NCI-H2081 (cell line): ENCODE measurements at regions not wholly inside any gene's neighbourhood (a gene's known extent, or its start where the extent isn't known, plus 50 kb on each side); places are given as distances from the start of the nearest gene placed in this dataset.

Source experiments
- DNase-seq, 2 experiments: peaks; one replicate each; lab custom pipeline; 2025; lab: John Stamatoyannopoulos, UW

DNA sequence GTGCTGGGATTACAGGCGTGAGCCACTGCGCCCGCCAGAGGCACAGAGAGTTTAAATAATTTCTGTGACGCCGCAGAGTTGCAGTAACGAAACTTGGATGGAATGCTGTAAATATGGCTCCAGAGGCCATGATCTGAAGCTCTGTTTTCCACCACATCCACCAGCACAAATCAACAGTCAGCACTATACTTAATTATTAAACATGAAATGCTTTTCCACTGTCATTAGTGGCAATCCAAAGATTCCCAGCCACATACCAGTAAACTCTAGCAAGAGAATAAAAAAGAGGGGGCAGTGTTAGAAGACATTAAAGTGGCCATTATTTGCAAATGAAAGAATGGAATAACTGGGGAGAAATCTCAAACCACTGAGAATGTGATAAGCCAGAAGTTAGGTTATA, 242.5 kb downstream of the DIRAS2 start:
- DNase-seq: no peak

DNA sequence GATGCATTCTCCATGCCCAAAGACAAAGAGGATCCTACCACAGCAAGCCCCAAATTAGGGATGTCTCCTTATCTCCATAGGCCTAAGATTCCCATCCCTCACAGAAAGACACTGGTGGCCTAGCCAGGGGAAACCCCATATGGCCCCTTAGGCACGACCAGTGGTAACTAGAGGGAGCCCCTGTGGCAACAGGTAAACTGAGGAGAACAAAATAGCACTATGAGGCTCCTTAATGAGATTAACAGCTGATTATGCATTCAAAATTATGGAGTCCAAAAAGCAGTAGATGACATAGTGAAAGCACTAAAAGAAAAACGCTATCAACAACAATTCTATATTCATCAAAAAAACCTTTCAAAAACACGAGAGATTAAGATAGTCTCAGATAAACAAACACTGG, 234.0 kb downstream of the DIRAS2 start:
- DNase-seq: no peak

DNA sequence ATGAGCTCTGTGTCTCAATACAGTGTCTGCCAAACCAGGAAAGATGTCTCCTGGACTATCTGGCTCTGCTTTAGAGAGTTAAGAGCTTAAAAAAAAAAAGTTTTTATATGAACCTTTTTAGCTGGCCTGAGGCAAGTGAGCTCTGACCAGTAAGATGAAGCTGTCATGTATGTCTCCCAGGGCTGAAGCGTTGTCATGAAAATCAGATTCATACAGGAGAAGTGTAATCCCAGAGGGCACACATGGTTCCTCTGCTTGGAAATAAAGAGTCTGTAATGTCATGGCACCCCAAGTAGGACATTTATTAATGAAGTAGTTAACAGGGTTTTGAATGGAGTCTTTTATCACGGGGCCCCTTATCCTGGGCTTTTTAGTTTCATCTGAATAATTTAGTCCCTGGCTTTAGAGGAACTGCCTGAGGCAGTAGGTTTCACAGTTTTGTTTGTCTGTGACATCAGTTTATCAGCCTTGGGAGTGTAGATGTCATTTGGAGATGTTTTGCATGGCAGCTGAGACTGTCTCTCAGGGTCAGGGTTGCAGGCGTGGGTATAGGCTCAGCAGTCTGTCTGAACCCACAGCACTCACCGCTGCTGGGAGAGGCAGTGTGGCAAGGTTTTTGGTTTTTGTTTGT, 223.3 kb downstream of the DIRAS2 start:
- no peak for DNase-seq

DNA sequence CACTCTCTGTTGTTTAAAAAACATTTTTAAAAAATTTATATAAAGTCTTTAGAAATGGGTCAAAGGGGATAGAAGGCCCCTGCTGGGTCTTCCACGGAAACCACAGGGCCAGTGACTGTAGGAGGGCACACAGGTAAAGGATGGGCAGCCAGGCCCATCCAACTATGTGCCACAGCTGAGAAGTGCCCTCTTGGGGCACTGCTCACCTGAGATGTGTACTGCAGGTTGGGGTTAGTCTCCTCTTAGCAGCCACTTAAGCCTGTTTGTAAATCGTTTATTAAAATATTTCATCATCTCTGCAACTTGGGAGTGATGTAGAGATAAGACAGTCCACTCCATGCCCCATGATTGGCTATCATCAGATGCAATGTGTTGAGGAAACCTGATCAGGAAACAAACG, 222.4 kb downstream of the DIRAS2 start:
- no peak for DNase-seq

DNA sequence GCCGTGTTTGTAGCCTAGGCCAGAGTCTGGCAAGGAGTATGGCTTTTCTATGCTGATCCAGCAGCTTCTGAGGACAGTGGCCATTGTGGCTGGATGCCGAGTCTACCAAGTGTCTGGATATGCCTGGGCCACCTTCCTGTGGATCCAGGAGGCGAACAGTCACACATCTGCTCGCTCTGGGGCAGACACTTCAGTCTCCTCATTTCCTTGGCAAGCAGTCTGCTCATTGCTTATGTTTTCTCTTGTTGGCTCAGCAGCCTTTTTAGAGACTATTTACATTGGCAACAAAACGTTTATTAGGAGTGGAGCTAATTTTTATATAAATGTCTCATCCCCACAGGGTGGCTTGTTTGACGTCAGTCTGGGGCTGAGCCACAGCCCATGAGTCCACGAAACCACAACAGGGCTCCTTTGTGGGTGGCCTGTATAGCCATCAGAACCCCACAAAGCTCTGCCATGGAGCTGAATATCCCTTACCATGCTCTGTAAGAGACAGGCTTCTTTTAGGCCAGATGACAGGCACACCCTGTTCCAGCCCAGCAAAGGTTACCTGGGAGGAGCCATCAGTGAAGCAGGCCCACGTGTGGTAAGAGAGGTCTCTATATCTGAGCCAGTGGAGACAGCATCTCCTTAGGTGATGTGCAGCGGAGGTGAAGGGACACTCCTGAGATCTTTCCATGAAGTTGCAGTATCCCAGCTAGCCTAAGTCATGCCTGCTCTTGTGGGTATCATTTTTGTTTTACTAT, 221.7 kb downstream of the DIRAS2 start:
- peak in 1 of 2 experiments; percentile 54 for DNase-seq

DNA sequence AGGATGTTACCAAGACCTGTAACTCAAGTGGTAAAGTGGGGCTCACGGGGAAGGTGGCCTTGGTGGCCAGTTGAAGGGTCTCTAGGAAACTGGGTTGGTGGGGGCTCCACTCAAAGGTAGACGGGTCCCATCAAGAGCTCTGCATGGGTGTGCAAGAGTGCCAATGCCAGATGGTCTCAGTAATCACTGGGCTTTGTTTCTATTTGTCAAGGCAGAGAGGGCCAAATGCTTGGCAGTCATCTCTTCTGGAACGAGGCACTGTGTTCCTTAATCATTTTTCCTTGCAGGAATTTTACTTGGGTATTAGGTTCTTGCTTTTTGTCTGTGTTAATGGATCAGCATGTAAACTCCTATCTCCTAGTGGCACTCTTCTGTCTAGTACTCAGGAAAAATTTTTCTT, 220.8 kb downstream of the DIRAS2 start:
- no peak for DNase-seq

DNA sequence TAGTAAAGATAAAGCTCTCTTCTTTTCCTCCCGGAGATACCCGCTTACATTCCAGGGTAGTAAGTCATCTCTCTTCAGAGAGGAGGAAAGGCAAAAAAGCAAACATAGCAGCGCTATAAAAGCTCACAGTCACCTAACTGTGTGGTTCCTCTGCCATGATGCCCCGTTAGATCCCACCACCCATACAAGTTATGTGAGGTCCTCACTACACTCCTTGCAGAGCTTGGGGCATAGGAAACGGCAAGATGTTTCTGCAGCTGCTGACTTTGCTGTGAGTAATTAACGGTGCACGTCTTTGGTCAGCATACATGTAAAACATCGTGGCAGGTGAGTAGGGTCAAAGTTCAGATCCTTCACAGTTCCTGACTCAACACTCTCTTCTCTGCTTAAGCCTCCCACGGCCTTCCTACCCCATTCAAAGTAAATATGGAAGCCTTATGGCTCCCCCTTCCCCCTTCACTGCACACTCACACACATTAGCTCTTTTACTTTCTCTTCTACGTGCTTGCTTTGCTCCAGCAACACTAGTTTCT, 218.9 kb downstream of the DIRAS2 start:
- DNase-seq: no peak

DNA sequence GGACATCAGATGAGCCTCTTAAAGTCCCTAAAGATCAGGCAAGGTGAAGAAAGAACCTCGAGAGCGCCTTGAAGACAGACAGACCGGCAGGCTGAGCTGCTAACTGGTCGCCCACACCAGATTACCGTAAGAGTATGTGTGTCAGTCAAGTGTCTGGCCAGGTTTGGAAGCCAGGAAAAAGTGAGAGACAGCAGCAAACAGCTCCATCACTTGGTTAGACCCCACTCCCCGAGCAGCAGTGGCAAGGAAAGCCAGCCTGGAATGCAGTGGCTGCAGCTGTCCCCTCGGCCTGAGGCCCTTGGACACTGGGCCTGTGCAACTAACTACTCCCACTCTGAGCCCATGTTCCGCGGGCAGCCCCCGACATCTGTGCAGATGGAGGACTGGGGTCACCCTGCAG, 214.1 kb downstream of the DIRAS2 start:
- DNase-seq: no peak

DNA sequence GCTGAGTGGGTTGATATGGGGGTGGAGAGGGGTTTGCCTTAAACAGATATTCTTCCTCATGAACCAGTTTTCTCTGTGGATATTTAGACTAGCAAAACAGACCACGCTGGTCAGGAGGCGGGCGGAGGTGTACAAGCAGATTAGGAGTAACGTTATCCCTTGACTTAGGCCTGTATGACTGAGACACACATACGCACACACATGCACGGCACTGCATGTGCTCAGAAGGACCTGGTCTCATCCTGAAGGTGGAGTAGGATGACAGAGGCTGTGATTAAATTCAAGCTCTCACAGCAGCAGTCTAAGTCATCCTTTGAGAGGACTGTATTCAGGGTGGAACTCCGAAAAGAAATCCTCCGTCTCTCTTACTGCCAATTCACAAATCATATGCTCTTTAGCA, 209.7 kb downstream of the DIRAS2 start:
- DNase-seq: no peak

DNA sequence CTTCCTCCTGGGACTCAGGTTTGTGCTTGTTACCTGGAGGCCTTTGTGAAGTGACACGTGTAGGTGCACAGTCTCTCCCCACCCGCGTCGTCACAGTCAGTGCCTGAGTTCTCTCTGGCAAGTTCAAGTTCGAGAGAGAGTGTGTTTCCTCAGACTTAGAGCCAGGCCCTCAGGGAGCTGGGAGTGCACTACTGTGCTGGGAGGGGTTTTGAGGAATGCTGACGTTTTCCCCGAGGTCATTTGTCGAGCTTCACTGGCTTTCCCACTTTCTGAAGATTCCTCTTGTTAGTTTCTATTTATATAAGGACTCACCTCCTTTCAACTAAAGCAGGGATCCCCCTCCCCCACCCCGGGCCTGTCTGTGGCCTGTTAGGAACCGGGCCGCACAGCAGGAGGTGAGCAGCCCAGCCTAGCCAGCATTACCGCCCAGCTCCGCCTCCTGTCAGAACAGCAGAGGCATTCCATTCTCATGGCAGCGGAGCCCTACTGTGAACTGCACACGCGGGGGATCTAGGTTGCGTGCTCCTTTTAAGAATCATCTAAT, 209.2 kb downstream of the DIRAS2 start:
- no peak for DNase-seq

DNA sequence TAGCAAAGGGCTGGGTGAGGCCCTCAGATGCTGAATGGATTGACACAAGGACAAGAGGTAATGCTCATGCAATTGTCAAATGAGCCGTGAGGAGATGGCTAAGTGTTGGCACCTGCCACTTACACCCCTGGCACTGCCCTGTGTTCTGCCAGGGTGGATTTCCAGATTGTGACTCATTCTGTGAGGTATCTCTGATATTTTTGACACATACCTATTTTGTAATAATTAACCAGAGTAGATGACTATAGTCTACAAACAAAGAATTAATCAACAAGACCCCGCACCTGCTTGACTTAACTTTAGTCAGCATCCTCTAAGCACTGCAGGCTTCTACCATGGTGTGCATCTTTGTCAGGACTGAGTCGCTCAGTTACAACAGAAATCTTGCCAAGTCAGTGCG, 200.8 kb downstream of the DIRAS2 start:
- DNase-seq: no peak

DNA sequence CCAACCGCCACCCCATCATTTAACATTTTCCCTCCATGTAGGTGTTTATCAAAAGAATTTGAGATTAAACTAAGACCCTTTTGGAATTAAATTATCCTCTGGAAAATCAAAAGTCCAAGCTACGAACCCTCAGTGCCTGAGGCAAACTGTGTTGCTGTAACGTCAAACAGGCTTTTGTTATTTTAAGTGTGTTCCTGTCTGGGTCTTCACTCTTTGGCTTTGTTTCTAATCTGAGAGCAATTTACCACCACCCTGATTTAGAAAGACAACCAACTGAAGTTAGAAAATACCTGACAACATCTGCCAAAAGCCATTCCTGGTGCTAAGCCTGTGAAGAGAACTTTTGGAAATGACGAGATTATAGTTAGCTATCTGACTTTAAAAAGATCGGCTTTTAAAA, 199.9 kb downstream of the DIRAS2 start:
- DNase-seq: no peak

DNA sequence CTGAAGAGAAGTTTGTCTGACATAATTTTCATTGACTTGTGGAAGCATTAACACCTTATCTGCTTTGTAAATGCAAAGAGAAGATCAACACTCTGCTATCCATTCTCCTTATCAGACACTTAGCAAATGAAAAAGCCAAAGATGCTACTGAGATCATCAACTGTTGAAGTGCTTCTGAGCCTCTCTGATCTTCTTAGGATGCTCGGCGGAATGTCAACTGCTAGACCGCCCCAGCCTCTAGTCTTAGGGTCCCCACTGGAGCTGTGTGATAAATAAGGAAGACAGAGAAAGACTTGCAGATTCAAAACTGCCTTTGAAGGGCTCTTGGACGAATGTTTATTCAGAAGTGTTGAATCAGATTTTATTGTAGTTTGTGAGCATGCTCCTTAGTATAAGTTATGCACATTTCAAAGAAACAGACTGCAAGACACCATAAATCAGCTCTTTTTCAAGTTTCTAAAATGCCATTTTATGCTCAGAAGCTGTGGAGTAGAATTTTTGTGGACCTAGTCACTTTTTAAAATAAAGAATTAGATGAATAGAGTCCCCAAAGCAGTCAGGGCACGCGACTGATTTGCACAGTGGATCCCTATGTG, 197.9 kb downstream of the DIRAS2 start:
- no peak for DNase-seq

DNA sequence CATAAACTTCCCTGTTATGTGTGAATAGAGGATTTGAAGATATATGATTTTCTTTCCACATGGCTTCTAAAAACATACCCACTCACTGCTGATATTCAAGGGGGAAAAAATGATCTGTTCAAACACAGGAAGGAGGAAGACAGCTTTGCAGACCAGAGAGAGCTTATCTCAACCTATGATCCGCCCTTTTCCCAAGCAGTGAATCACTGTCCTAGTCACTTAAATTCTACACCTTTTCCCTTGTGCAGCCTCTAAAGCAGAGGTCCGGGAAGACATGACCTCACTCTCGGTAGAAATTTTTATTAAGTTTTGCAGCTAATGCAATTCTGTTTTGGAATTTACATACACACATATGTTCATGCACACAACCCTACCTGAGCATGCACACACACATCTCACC, 197.2 kb downstream of the DIRAS2 start:
- DNase-seq: no peak

DNA sequence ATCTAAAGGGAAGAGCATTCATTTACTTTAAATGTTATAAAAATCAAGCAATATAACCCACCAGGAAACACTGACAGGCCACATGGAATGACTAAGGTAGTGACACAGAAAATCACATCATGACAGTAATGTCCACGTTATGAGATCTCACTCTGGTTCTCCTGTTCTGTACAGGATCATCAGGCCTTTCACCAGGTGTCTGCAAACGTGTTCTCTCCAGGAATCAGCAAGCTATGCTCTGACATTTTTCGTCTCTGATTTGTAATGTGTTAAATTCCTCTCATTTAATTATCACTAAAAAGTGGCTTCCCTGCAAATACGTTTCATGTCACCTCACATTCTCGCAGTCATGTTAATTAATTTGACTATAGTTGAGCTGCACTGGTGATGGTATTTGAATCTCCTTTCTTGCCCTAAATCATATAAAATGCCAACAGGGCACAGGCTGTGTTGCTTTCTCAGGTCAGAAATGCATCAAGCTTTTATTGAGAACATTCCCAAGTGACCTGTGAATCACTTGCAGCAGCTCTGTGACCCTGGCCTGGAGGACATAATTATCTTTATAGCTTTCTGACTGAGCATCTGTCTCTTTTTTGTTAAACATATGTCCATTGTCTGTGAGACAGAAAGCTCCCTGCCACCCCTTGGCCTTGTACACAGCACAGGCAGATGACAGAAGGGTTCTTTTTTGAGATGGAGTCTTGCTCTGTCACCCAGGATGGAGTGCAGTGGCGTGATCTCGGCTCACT, 196.2 kb downstream of the DIRAS2 start:
- no peak for DNase-seq

DNA sequence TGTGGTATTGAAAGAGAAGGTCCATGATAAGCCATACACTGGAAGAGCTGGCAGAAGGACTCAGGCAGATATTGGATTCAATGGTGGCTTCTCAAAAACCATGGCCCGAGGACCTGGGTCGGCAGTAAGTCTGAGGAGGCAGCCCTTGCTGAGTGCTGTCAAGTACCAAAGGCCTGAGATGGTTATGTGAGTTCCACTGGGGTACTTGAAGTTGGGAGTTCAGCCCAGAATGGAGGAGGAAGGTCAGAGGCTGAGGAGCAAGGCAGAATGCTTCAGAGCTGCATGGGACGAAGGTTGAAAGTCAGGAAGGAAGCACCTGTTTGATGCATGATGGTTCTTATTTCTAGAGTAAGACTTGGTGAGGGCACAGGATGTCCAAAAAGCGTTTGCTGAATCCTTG, 194.9 kb downstream of the DIRAS2 start:
- no peak for DNase-seq

DNA sequence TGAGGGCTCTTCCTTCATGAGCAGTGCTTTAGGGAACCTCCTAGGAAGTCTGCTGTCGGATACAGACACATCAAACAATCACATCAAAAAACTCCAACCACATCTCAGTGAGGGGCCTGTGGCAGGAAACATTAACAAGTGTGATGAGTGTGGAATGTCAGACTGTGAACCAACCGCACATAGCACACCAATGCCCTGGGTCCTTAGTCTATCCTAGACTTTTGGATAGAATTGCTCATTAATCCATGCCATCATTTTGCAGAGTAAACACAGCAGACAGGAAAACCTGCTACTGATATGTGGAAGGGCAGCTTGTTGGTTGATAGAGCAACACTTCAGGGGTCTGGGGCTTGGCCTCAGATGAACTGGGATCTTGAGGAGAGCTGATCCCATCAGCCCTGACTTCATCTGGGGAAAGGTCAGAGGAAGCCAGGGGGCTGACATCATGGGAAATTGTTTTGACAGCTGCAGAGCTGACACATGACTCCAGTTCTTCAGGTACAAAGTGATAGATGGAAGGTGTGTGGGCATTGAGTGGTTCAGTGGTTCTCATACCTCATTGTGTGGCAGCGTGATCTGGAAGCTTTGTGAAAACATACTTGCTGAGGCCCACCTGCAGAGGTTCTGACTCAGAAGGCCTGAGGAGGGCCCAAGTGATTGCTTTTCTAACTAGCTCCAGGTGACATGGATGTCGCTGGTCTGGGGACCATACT, 193.3 kb downstream of the DIRAS2 start:
- DNase-seq: no peak

DNA sequence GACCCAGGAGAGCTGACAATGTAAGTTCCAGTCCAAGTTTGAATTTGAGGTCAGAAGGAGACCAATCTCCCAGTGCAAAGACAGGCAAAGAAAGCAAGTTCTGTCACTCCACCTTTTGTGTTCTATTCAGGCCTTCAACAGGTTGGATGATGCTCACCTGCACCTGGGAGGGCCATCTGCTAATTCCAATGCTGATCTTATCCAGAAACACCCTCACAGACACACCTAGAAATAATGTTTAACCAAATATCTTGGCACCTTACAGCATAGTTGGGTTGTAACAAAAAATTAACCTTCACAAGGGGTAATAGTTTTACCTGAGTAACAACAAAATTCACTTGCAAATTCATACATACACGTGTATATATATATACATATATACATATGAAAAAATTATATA, 190.8 kb downstream of the DIRAS2 start:
- DNase-seq: no peak

DNA sequence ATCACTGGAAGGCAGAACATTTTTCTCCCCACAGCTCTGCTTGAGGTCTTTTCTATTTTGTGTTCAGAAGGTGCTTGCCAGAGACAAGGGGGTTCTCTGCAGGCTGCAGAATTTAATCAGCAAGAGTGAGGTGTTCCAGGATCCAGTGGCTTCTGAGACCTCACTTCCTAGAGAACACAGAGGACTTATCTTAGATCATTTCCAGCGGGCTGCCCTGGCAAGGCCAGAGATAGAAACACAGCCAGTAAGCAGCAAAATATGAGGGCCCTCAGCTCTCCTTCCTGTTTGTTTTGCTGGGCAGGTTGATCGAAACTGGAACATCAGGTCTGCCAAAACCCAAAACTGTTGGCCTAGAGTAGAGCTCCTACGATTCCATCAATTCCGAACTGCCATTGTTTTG, 187.3 kb downstream of the DIRAS2 start:
- DNase-seq: no peak

DNA sequence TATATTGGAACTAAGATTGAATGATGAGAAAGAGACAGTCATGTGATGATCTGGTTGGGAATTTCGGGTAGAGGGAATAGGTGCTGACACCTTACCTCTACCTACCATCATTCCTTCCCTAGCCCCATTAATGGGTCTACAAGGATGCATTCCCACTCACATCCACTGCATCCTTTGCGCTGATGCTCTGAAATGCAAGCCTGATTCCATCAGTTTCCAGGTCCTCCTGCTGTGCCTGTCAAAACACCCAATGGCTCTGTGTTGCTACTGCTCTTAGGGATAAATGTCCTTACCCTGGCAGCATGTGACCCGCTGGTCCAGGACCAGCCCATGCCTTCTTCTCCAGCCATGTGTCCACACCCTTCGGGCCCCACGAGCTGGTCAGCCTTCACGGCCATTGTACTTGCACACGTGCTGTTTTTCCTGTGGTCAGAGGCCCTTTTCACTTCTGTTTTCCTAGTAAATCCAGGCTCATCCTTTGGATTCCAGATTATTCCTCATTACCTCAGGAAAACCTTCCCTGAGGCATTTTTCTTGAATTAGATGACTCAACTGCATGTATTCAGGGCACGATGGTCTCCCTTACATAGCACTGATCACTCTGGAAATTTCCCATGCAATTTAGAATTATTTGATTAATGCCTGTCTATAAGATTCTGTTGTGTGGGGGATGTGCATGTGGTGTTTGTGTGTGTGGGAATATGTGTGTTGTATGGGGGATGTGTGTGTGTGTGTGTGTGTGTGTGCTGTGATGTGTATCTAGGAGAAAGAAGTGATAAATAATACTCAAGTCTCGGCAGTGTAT, 185.0 kb downstream of the DIRAS2 start:
- no peak for DNase-seq

DNA sequence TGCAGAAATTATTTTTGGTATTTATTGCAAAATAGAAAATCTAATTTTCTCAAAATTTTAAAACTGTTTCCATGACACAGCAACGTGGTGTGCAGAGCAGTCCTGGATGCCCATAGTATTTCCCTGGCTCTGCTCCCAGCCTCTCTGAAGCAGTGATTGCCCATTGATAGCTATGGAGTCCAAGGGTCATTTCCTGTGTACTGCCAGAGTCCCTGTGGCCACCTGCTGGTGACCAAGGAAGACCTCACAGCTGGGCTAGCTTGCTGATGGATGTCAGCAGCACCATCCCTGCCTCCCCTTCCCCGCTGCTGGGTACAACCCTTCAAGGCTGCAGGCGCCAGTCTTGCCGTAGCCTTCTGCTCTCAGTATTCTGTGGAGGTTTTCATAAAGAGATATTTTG, 184.1 kb downstream of the DIRAS2 start:
- DNase-seq: peak in 1 of 2 experiments; percentile 9
